ENCODE measurements at regions not wholly inside any gene's neighbourhood (a gene's known extent, or its start where the extent isn't known, plus 50 kb on each side); places are given as distances from the start of the nearest gene placed in this dataset.

DNA sequence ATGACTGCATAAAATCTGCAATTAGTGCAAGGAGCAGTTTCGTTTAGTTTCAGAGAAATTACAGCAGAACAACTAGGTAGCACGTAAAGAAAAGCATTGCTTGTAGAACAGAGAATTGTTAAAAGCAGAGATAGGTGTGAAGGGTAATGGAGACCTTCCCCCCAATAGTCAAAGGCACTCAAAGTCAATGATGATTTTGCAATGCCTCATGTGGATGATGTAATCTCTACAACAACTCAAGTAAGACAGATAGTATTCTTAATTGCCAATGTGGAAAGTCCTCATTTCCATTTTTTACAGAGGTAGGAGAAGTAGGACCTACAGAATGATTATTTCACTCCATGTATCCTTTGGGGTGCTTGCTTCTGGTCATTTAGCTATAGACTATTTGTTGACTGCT, 94.3 kb upstream of the GNAI1 start:
- TF ChIP-seq CTCF (IDR thresholded peaks at IDR 0.05; ENCODE audit: poor library complexity), result no peak
- no peak for TF ChIP-seq EZH2phosphoT487 (IDR thresholded peaks at IDR 0.05; ENCODE audit: low read depth, severe bottlenecking, unreplicated experiment)
- TF ChIP-seq EZH2 (IDR thresholded peaks at IDR 0.05; ENCODE audit: borderline replicate concordance), result no peak

All from hepatocyte (in vitro differentiated cells).